HCT116 (cell line): ENCODE measurements at regions not wholly inside any gene's neighbourhood (a gene's known extent, or its start where the extent isn't known, plus 50 kb on each side); places are given as distances from the start of the nearest gene placed in this dataset.
"Not testable (repeated sequence)": the region's sequence is repeated elsewhere in the genome, so short reads cannot be mapped to it uniquely, and the experiment has no call there.

Experiments used
- ATF3 ChIP-seq: IDR thresholded peaks from 2 replicates; pipeline ENCODE4 v1.6.1; 2012
- EZH2 ChIP-seq: fragments of 200-600 bp; sonication (generic); IDR thresholded peaks from 2 replicates; pipeline ENCODE4 v1.6.1; 2017; ENCODE audit warnings: antibody characterized with exemption, mixed run types
- MAX ChIP-seq: IDR thresholded peaks from 2 replicates; pipeline ENCODE4 v1.6.1; 2012
- POLR2A ChIP-seq: IDR thresholded peaks from 2 replicates; pipeline ENCODE4 v1.7.0; 2011; ENCODE audit warnings: borderline replicate concordance; ENCODE audit not compliant: insufficient read depth, insufficient read length; ENCODE audit errors: extremely low read depth
- POLR2AphosphoS5 ChIP-seq: IDR thresholded peaks from 2 replicates; pipeline ENCODE4 v1.6.1; 2011; ENCODE audit warnings: mild to moderate bottlenecking, low read depth, low read length, moderate library complexity
- ZFX ChIP-seq: fragments of 450-650 bp; IDR thresholded peaks from 2 replicates; pipeline ENCODE4 v1.6.1; 2017
- ZNF274 ChIP-seq: fragments of 200-500 bp; sonication (Bioruptor generic); IDR thresholded peaks from 2 replicates; pipeline ENCODE4 v1.6.1; 2014; ENCODE audit warnings: mild to moderate bottlenecking, low read depth, low read length, inconsistent platforms
- TF ChIP-seq, protein P1 (sequence below), 3 experiments: fragments of 200-600 bp in 1 of 3; sonication (generic) in 1 of 3; IDR thresholded peaks in 2 of 3; conservative IDR thresholded peaks in 1 of 3; 2 replicates each; pipeline ENCODE4 v1.5.1; 2012 to 2017; ENCODE audit warnings: low read depth in 2 of 3, low read length in 2 of 3, antibody characterized with exemption in 1 of 3, borderline replicate concordance in 1 of 3, control low read depth in 1 of 3, mild to moderate bottlenecking in 1 of 3, mixed read lengths in 1 of 3, mixed run types in 1 of 3, moderate library complexity in 1 of 3; ENCODE audit not compliant: insufficient read depth in 1 of 3
- TF ChIP-seq, protein P2 (sequence below): IDR thresholded peaks from 2 replicates; pipeline ENCODE4 v1.6.1; 2012; ENCODE audit warnings: low read depth

GRCh38 chr7:55686771-55687170 lies 114.5 kb upstream of the VOPP1 start:
- TF ChIP-seq EZH2, MAX, ZFX, POLR2A, ZNF274, ATF3, POLR2AphosphoS5: not testable (repeated sequence)
- TF ChIP-seq, protein P1, sequence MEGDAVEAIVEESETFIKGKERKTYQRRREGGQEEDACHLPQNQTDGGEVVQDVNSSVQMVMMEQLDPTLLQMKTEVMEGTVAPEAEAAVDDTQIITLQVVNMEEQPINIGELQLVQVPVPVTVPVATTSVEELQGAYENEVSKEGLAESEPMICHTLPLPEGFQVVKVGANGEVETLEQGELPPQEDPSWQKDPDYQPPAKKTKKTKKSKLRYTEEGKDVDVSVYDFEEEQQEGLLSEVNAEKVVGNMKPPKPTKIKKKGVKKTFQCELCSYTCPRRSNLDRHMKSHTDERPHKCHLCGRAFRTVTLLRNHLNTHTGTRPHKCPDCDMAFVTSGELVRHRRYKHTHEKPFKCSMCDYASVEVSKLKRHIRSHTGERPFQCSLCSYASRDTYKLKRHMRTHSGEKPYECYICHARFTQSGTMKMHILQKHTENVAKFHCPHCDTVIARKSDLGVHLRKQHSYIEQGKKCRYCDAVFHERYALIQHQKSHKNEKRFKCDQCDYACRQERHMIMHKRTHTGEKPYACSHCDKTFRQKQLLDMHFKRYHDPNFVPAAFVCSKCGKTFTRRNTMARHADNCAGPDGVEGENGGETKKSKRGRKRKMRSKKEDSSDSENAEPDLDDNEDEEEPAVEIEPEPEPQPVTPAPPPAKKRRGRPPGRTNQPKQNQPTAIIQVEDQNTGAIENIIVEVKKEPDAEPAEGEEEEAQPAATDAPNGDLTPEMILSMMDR (IDR thresholded peaks at IDR 0.05 in 2 of 3, conservative IDR thresholded peaks at IDR 0.05 in 1 of 3; ENCODE audit: borderline replicate concordance in 1 of 3, insufficient read depth in 1 of 3, low read depth in 2 of 3, low read length in 2 of 3) = not testable (repeated sequence)
- TF ChIP-seq, protein P2, sequence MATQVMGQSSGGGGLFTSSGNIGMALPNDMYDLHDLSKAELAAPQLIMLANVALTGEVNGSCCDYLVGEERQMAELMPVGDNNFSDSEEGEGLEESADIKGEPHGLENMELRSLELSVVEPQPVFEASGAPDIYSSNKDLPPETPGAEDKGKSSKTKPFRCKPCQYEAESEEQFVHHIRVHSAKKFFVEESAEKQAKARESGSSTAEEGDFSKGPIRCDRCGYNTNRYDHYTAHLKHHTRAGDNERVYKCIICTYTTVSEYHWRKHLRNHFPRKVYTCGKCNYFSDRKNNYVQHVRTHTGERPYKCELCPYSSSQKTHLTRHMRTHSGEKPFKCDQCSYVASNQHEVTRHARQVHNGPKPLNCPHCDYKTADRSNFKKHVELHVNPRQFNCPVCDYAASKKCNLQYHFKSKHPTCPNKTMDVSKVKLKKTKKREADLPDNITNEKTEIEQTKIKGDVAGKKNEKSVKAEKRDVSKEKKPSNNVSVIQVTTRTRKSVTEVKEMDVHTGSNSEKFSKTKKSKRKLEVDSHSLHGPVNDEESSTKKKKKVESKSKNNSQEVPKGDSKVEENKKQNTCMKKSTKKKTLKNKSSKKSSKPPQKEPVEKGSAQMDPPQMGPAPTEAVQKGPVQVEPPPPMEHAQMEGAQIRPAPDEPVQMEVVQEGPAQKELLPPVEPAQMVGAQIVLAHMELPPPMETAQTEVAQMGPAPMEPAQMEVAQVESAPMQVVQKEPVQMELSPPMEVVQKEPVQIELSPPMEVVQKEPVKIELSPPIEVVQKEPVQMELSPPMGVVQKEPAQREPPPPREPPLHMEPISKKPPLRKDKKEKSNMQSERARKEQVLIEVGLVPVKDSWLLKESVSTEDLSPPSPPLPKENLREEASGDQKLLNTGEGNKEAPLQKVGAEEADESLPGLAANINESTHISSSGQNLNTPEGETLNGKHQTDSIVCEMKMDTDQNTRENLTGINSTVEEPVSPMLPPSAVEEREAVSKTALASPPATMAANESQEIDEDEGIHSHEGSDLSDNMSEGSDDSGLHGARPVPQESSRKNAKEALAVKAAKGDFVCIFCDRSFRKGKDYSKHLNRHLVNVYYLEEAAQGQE = not testable (repeated sequence)
